Posterior cingulate gyrus (tissue), 11 donors: ENCODE measurements at regions not wholly inside any gene's neighbourhood (a gene's known extent, or its start where the extent isn't known, plus 50 kb on each side); places are given as distances from the start of the nearest gene placed in this dataset.
"Not testable (repeated sequence)": the region's sequence is repeated elsewhere in the genome, so short reads cannot be mapped to it uniquely, and the experiment has no call there.

Experiments
- DNase-seq, 10 donors: peaks; one replicate each; pipeline versions ENCODE4 v3.0.0 to v3.0.0-alpha.2; 2020 to 2021; ENCODE audit warnings: mixed read lengths in 3 of 10
- intact Hi-C: fragments of 100-400 bp; cut with DNase I; formaldehyde crosslinking; loops from one replicate; pipeline ENCODE4 v1.15.1; 2023

GRCh38 chrY:16490706-16491105, 1389.3 kb downstream of the CDY2B start:
- intact Hi-C loops = no loop called here
- no peak for DNase-seq

- intact Hi-C loops = no loop called here
- no peak for DNase-seq
Measured at GRCh38 chrY:16486696-16487215, 1393.3 kb downstream of the CDY2B start.

GRCh38 chrY:16480031-16480430, 1400.0 kb downstream of the CDY2B start:
- intact Hi-C loops = no loop called here
- no peak for DNase-seq

- intact Hi-C loops = no loop called here
- DNase-seq = no peak
Measured at GRCh38 chrY:16474053-16474452, 1406.0 kb downstream of the CDY2B start.

- intact Hi-C loops = no loop called here
- no peak for DNase-seq
Measured at GRCh38 chrY:16454799-16455198, 1425.2 kb downstream of the CDY2B start.

- no peak for DNase-seq
- intact Hi-C loops = no loop called here
Measured at GRCh38 chrY:16446152-16446551, 1433.9 kb downstream of the CDY2B start.

- intact Hi-C loops, DNase-seq: not testable (repeated sequence)
Measured at GRCh38 chrY:16409206-16409923, 1470.7 kb downstream of the CDY2B start.

- DNase-seq, intact Hi-C loops: not testable (repeated sequence)
Measured at GRCh38 chrY:16379458-16379857, 1500.6 kb downstream of the CDY2B start.

- DNase-seq, intact Hi-C loops: not testable (repeated sequence)
Measured at GRCh38 chrY:16341592-16341991, 1538.4 kb downstream of the CDY2B start.

GRCh38 chrY:16330032-16330758, 1549.8 kb downstream of the CDY2B start:
- DNase-seq, intact Hi-C loops: not testable (repeated sequence)

- intact Hi-C loops, DNase-seq: not testable (repeated sequence)
Measured at GRCh38 chrY:16329135-16329820, 1550.7 kb downstream of the CDY2B start.
